ENCODE measurements at regions not wholly inside any gene's neighbourhood (a gene's known extent, or its start where the extent isn't known, plus 50 kb on each side); places are given as distances from the start of the nearest gene placed in this dataset.
A peak's percentile ranks its signal among the peaks of the same experiment; 100 is the strongest.

DNA sequence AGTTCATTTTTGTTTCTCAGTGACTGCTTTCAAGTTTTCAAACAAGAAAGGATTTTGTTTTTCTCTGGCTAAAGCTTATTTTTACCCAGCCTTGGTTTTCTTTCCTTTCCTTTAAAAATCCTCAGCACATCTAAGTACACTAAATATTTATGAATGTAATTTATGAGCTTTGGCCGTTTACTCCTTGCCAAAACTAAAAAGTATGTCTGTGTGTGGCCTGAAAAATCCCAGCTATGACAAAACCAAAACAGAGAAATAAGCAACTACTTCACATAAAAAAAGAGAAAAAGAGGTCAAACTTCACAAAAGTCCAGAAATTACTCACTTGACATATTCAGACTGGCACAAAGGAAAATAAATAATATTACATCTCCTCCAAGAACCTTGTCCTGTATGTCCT is 365.1 kb upstream of the NFE2L3 start:
- intact Hi-C loops (cut with DNase I), result loop anchor here in 1 of 4 donors (10.0 kb wide), 1 partner anchor 52 kb away; no protein-coding TSS in a partner anchor
- H3K4me3 ChIP-seq, result no peak overlapping the region
- no peak for TF ChIP-seq POLR2A (IDR thresholded peaks at IDR 0.05)
- TF ChIP-seq EP300 (IDR thresholded peaks at IDR 0.05), result no peak
- no peak for TF ChIP-seq CTCF (IDR thresholded peaks at IDR 0.05)
- 0 to 2% (median 0%) methylated on average over 1 of the region's 1 CpG for WGBS, 3 donors
- H3K27ac ChIP-seq, result peak overlapping the region in 1 of 2 donors; percentile 51
- H3K9me3 ChIP-seq, result no peaks in the 10 kb centered on the region
- no peak for DNase-seq
- H3K4me1 ChIP-seq (ENCODE audit: insufficient read depth), result peaks cover 6% of the 10 kb centered on the region
- no peaks in the 10 kb centered on the region for H3K27me3 ChIP-seq
- no peaks in the 10 kb centered on the region for H3K36me3 ChIP-seq

- Histone ChIP-seq H3K27me3 (no peaks in the 10 kb centered on the region), H3K4me3 (no peak overlapping the region), H3K4me1 (ENCODE audit: insufficient read depth) (peaks cover 6% of the 10 kb centered on the region), H3K36me3 (no peaks in the 10 kb centered on the region), H3K9me3 (no peaks in the 10 kb centered on the region), H3K27ac (peak overlapping the region in 1 of 2 donors; percentile 51)
- 24 to 50% (median 43%) methylated on average over 1 of the region's 1 CpG for WGBS, 3 donors
- no peak for DNase-seq
- intact Hi-C loops (cut with DNase I), result loop anchor here in 1 of 4 donors (10.0 kb wide), 1 partner anchor 53 kb away; no protein-coding TSS in a partner anchor
- TF ChIP-seq POLR2A (IDR thresholded peaks at IDR 0.05) (no peak), EP300 (IDR thresholded peaks at IDR 0.05) (no peak), CTCF (IDR thresholded peaks at IDR 0.05) (no peak)
Observed at GRCh38 chr7:25787336-25787735, 364.7 kb upstream of the NFE2L3 start.

- no peak for TF ChIP-seq POLR2A (IDR thresholded peaks at IDR 0.05)
- no peak for TF ChIP-seq CTCF (IDR thresholded peaks at IDR 0.05)
- no peak for TF ChIP-seq EP300 (IDR thresholded peaks at IDR 0.05)
- intact Hi-C loops (cut with DNase I), result loop anchor here in 1 of 4 donors (10.0 kb wide), 1 partner anchor 54 kb away; no protein-coding TSS in a partner anchor
- H3K27ac ChIP-seq, result peak overlapping the region in 1 of 2 donors; percentile 51
- no peak overlapping the region for H3K4me3 ChIP-seq
- H3K4me1 ChIP-seq (ENCODE audit: insufficient read depth), result peaks cover 6% of the 10 kb centered on the region
- no peaks in the 10 kb centered on the region for H3K27me3 ChIP-seq
- no peaks in the 10 kb centered on the region for H3K9me3 ChIP-seq
- H3K36me3 ChIP-seq, result no peaks in the 10 kb centered on the region
- DNase-seq, result no peak
Observed at GRCh38 chr7:25788371-25788770, 363.6 kb upstream of the NFE2L3 start.

GRCh38 chr7:25788961-25789620 is 362.9 kb upstream of the NFE2L3 start:
- intact Hi-C loops (cut with DNase I), result loop anchor here in 1 of 4 donors (10.0 kb wide), 1 partner anchor 54 kb away; no protein-coding TSS in a partner anchor
- H3K4me1 ChIP-seq (ENCODE audit: insufficient read depth), result peaks cover 6% of the 10 kb centered on the region
- no peak overlapping the region for H3K4me3 ChIP-seq
- TF ChIP-seq CTCF (IDR thresholded peaks at IDR 0.05) (no peak), POLR2A (IDR thresholded peaks at IDR 0.05) (no peak), EP300 (IDR thresholded peaks at IDR 0.05) (no peak)
- H3K27me3 ChIP-seq, result no peaks in the 10 kb centered on the region
- no peak overlapping the region for H3K27ac ChIP-seq
- DNase-seq, result no peak
- H3K36me3 ChIP-seq, result no peaks in the 10 kb centered on the region
- whole genome bisulfite sequencing, 3 donors, result 91 to 98% (median 94%) methylated on average over 3 of the region's 3 CpGs
- no peaks in the 10 kb centered on the region for H3K9me3 ChIP-seq
